DOHH2 (cell line): ENCODE measurements at regions not wholly inside any gene's neighbourhood (a gene's known extent, or its start where the extent isn't known, plus 50 kb on each side); places are given as distances from the start of the nearest gene placed in this dataset.

Experiments used
- EZH2phosphoT487 ChIP-seq: fragments of 200-600 bp; sonication (generic); IDR thresholded peaks from 2 replicates; pipeline ENCODE4 v1.6.1; 2017; ENCODE audit warnings: borderline replicate concordance, mild to moderate bottlenecking, antibody characterized with exemption, low read length, moderate library complexity, mixed read lengths
- TF ChIP-seq, protein P1 (sequence below): fragments of 200-600 bp; sonication (generic); IDR thresholded peaks from one replicate; pipeline ENCODE4 v1.5.1; 2014; ENCODE audit warnings: antibody characterized with exemption, mild to moderate bottlenecking, low read depth, low read length; ENCODE audit not compliant: poor library complexity, severe bottlenecking

DNA sequence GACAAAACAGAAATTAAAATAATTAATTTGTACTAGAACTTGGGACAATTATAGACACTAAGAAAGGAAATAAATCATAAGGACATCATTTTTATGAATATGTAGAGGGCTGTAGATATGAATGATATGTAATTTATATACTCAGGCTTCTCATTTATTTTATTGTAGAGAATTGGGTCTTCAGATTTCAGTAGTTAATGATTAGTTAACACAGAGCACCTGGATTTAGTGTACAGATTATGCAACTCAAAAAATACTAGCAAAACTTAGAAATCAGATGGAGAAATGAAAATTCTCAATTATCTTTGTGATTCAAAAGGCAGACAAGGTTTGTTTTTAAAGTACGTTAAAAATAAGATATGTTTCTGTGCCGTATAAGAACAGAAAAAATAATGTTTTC is 1311.7 kb upstream of the SLC39A10 start:
- TF ChIP-seq, protein P1, sequence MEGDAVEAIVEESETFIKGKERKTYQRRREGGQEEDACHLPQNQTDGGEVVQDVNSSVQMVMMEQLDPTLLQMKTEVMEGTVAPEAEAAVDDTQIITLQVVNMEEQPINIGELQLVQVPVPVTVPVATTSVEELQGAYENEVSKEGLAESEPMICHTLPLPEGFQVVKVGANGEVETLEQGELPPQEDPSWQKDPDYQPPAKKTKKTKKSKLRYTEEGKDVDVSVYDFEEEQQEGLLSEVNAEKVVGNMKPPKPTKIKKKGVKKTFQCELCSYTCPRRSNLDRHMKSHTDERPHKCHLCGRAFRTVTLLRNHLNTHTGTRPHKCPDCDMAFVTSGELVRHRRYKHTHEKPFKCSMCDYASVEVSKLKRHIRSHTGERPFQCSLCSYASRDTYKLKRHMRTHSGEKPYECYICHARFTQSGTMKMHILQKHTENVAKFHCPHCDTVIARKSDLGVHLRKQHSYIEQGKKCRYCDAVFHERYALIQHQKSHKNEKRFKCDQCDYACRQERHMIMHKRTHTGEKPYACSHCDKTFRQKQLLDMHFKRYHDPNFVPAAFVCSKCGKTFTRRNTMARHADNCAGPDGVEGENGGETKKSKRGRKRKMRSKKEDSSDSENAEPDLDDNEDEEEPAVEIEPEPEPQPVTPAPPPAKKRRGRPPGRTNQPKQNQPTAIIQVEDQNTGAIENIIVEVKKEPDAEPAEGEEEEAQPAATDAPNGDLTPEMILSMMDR, result no peak
- TF ChIP-seq EZH2phosphoT487, result no peak
